ENCODE measurements at regions not wholly inside any gene's neighbourhood (a gene's known extent, or its start where the extent isn't known, plus 50 kb on each side); places are given as distances from the start of the nearest gene placed in this dataset.

GRCh38 chr3:150158943-150159625 lies 188.4 kb upstream of the PFN2 start:
- Histone ChIP-seq H3K4me3 (no peak overlapping the region), H3K9me3 (no peaks in the 10 kb centered on the region)

GRCh38 chr3:150152567-150152966 lies 181.9 kb upstream of the PFN2 start:
- Histone ChIP-seq H3K36me3 (no peaks in the 10 kb centered on the region), H3K4me1 (peaks cover 5% of the 10 kb centered on the region; the same call in 1 of the 2 replicates), H3K27ac (no peak overlapping the region), H3K9ac (no peak overlapping the region), H4K20me1 (no peaks in the 10 kb centered on the region), H3K27me3 (no peaks in the 10 kb centered on the region), H3K4me2 (no peak overlapping the region), H3K4me3 (no peak overlapping the region), H3K9me3 (no peaks in the 10 kb centered on the region)
- no peak for TF ChIP-seq Cebpa-rat (IDR thresholded peaks at IDR 0.05)

More at GRCh38 chr3:150158943-150159625, 188.4 kb upstream of the PFN2 start:
- Histone ChIP-seq H3K36me3 (no peaks in the 10 kb centered on the region), H3K27me3 (no peaks in the 10 kb centered on the region), H3K27ac (no peak overlapping the region), H3K9ac (no peak overlapping the region), H4K20me1 (no peaks in the 10 kb centered on the region), H3K4me1 (no peaks in the 10 kb centered on the region), H3K4me2 (no peak overlapping the region)
- no peak for TF ChIP-seq Cebpa-rat (IDR thresholded peaks at IDR 0.05)

GRCh38 chr3:150150633-150151032 lies 179.9 kb upstream of the PFN2 start:
- no peaks in the 10 kb centered on the region for H3K9me3 ChIP-seq
- no peaks in the 10 kb centered on the region for H3K36me3 ChIP-seq
- H3K9ac ChIP-seq, result no peak overlapping the region
- peaks cover 5% of the 10 kb centered on the region; the same call in 1 of the 2 replicates for H3K4me1 ChIP-seq
- TF ChIP-seq Cebpa-rat (IDR thresholded peaks at IDR 0.05), result no peak
- H3K4me3 ChIP-seq, result no peak overlapping the region
- no peaks in the 10 kb centered on the region for H4K20me1 ChIP-seq
- no peaks in the 10 kb centered on the region for H3K27me3 ChIP-seq
- H3K27ac ChIP-seq, result no peak overlapping the region
- H3K4me2 ChIP-seq, result no peak overlapping the region

- no peak overlapping the region for H3K4me3 ChIP-seq
- no peak overlapping the region for H3K9ac ChIP-seq
- no peaks in the 10 kb centered on the region for H3K27me3 ChIP-seq
- H3K4me2 ChIP-seq, result no peak overlapping the region
- TF ChIP-seq Cebpa-rat (IDR thresholded peaks at IDR 0.05), result no peak
- H3K9me3 ChIP-seq, result no peaks in the 10 kb centered on the region
- no peaks in the 10 kb centered on the region for H4K20me1 ChIP-seq
- no peak overlapping the region for H3K27ac ChIP-seq
- no peaks in the 10 kb centered on the region for H3K36me3 ChIP-seq
- H3K4me1 ChIP-seq, result peaks cover 5% of the 10 kb centered on the region; the same call in 1 of the 2 replicates
These were observed 179.0 kb upstream of the PFN2 start for GRCh38 chr3:150149651-150150051.

- Histone ChIP-seq H3K4me2 (no peak overlapping the region), H3K9ac (no peak overlapping the region), H3K4me3 (no peak overlapping the region), H3K4me1 (peaks cover 5% of the 10 kb centered on the region; the same call in 1 of the 2 replicates), H3K27ac (no peak overlapping the region), H3K27me3 (no peaks in the 10 kb centered on the region), H3K36me3 (no peaks in the 10 kb centered on the region), H4K20me1 (no peaks in the 10 kb centered on the region), H3K9me3 (no peaks in the 10 kb centered on the region)
- no peak for TF ChIP-seq Cebpa-rat (IDR thresholded peaks at IDR 0.05)
These were observed 177.5 kb upstream of the PFN2 start for GRCh38 chr3:150148227-150148626.

GRCh38 chr3:150147776-150148175 lies 177.1 kb upstream of the PFN2 start:
- no peaks in the 10 kb centered on the region for H4K20me1 ChIP-seq
- peaks cover 5% of the 10 kb centered on the region; the same call in 1 of the 2 replicates for H3K4me1 ChIP-seq
- TF ChIP-seq Cebpa-rat (IDR thresholded peaks at IDR 0.05), result no peak
- no peak overlapping the region for H3K27ac ChIP-seq
- no peak overlapping the region for H3K9ac ChIP-seq
- no peaks in the 10 kb centered on the region for H3K9me3 ChIP-seq
- no peak overlapping the region for H3K4me3 ChIP-seq
- no peaks in the 10 kb centered on the region for H3K36me3 ChIP-seq
- H3K4me2 ChIP-seq, result no peak overlapping the region
- no peaks in the 10 kb centered on the region for H3K27me3 ChIP-seq

- Histone ChIP-seq H3K4me3 (no peak overlapping the region), H3K27ac (no peak overlapping the region), H3K36me3 (no peaks in the 10 kb centered on the region), H3K27me3 (no peaks in the 10 kb centered on the region), H4K20me1 (no peaks in the 10 kb centered on the region), H3K9me3 (no peaks in the 10 kb centered on the region), H3K4me1 (peaks cover 5% of the 10 kb centered on the region; the same call in 1 of the 2 replicates), H3K9ac (no peak overlapping the region), H3K4me2 (no peak overlapping the region)
- no peak for TF ChIP-seq Cebpa-rat (IDR thresholded peaks at IDR 0.05)
These were observed 176.5 kb upstream of the PFN2 start for GRCh38 chr3:150146991-150147761.

- H4K20me1 ChIP-seq, result no peaks in the 10 kb centered on the region
- no peak for TF ChIP-seq Cebpa-rat (IDR thresholded peaks at IDR 0.05)
- H3K27me3 ChIP-seq, result no peaks in the 10 kb centered on the region
- H3K4me2 ChIP-seq, result no peak overlapping the region
- no peaks in the 10 kb centered on the region for H3K36me3 ChIP-seq
- H3K27ac ChIP-seq, result no peak overlapping the region
- H3K4me3 ChIP-seq, result no peak overlapping the region
- no peak overlapping the region for H3K9ac ChIP-seq
- H3K4me1 ChIP-seq, result peaks cover 5% of the 10 kb centered on the region; the same call in 1 of the 2 replicates
- no peaks in the 10 kb centered on the region for H3K9me3 ChIP-seq
These were observed 175.0 kb upstream of the PFN2 start for GRCh38 chr3:150145659-150146058.

- H3K4me1 ChIP-seq, result no peaks in the 10 kb centered on the region
- H3K4me3 ChIP-seq, result no peak overlapping the region
- H3K27me3 ChIP-seq, result no peaks in the 10 kb centered on the region
- no peaks in the 10 kb centered on the region for H3K9me3 ChIP-seq
- H4K20me1 ChIP-seq, result no peaks in the 10 kb centered on the region
- H3K9ac ChIP-seq, result no peak overlapping the region
- H3K36me3 ChIP-seq, result no peaks in the 10 kb centered on the region
- H3K4me2 ChIP-seq, result no peak overlapping the region
- H3K27ac ChIP-seq, result no peak overlapping the region
- no peak for TF ChIP-seq Cebpa-rat (IDR thresholded peaks at IDR 0.05)
These were observed 173.6 kb upstream of the PFN2 start for GRCh38 chr3:150144191-150144708.

GRCh38 chr3:150142936-150143335 lies 172.2 kb upstream of the PFN2 start:
- Histone ChIP-seq H3K9ac (no peak overlapping the region), H3K27me3 (no peaks in the 10 kb centered on the region), H3K36me3 (no peaks in the 10 kb centered on the region), H3K27ac (no peak overlapping the region), H3K4me2 (no peak overlapping the region), H4K20me1 (no peaks in the 10 kb centered on the region), H3K4me1 (no peaks in the 10 kb centered on the region), H3K9me3 (no peaks in the 10 kb centered on the region), H3K4me3 (no peak overlapping the region)
- TF ChIP-seq Cebpa-rat (IDR thresholded peaks at IDR 0.05), result no peak

All from BLaER1 (cell line).